ENCODE measurements at regions not wholly inside any gene's neighbourhood (a gene's known extent, or its start where the extent isn't known, plus 50 kb on each side); places are given as distances from the start of the nearest gene placed in this dataset.

DNA sequence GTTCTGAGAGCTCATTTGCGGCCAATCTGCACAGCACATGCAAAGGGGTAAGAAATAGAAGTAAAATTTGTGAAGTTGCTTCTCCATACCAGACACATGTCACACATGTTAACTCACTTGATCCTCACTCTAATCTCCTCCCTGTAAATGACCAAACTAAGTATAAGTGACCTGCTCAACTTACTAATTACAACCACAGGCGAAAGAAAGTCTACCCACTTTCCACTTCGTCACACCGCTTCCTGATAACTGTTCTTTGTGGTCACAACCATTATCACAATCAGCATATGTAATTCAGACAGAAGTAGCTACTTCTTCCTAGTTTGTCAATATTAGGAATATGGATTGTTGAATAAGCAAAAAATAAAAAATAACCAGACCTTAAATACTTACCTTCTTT, 293.7 kb upstream of the CLEC14A start:
- TF ChIP-seq, protein P1, sequence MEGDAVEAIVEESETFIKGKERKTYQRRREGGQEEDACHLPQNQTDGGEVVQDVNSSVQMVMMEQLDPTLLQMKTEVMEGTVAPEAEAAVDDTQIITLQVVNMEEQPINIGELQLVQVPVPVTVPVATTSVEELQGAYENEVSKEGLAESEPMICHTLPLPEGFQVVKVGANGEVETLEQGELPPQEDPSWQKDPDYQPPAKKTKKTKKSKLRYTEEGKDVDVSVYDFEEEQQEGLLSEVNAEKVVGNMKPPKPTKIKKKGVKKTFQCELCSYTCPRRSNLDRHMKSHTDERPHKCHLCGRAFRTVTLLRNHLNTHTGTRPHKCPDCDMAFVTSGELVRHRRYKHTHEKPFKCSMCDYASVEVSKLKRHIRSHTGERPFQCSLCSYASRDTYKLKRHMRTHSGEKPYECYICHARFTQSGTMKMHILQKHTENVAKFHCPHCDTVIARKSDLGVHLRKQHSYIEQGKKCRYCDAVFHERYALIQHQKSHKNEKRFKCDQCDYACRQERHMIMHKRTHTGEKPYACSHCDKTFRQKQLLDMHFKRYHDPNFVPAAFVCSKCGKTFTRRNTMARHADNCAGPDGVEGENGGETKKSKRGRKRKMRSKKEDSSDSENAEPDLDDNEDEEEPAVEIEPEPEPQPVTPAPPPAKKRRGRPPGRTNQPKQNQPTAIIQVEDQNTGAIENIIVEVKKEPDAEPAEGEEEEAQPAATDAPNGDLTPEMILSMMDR (IDR thresholded peaks at IDR 0.05) = no peak
- TF ChIP-seq, protein P2, sequence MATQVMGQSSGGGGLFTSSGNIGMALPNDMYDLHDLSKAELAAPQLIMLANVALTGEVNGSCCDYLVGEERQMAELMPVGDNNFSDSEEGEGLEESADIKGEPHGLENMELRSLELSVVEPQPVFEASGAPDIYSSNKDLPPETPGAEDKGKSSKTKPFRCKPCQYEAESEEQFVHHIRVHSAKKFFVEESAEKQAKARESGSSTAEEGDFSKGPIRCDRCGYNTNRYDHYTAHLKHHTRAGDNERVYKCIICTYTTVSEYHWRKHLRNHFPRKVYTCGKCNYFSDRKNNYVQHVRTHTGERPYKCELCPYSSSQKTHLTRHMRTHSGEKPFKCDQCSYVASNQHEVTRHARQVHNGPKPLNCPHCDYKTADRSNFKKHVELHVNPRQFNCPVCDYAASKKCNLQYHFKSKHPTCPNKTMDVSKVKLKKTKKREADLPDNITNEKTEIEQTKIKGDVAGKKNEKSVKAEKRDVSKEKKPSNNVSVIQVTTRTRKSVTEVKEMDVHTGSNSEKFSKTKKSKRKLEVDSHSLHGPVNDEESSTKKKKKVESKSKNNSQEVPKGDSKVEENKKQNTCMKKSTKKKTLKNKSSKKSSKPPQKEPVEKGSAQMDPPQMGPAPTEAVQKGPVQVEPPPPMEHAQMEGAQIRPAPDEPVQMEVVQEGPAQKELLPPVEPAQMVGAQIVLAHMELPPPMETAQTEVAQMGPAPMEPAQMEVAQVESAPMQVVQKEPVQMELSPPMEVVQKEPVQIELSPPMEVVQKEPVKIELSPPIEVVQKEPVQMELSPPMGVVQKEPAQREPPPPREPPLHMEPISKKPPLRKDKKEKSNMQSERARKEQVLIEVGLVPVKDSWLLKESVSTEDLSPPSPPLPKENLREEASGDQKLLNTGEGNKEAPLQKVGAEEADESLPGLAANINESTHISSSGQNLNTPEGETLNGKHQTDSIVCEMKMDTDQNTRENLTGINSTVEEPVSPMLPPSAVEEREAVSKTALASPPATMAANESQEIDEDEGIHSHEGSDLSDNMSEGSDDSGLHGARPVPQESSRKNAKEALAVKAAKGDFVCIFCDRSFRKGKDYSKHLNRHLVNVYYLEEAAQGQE (IDR thresholded peaks at IDR 0.05; ENCODE audit: insufficient read depth in 1 of 2, low read depth in 2 of 2, low read length in 1 of 2) = no peak

Measured in Panc1 (cell line).